Epithelial cell of prostate (primary cell): ENCODE measurements at regions not wholly inside any gene's neighbourhood (a gene's known extent, or its start where the extent isn't known, plus 50 kb on each side); places are given as distances from the start of the nearest gene placed in this dataset.

ENCODE experiments used
- DNase-seq: peaks from one replicate; pipeline ENCODE4 v3.0.0-alpha.2; 2011; ENCODE audit warnings: low read depth, low spot score
- H3K27ac ChIP-seq: fragments of 450-650 bp; 2 replicates; pipeline ENCODE4 v1.5.1; 2017; ENCODE audit warnings: mild to moderate bottlenecking

DNA sequence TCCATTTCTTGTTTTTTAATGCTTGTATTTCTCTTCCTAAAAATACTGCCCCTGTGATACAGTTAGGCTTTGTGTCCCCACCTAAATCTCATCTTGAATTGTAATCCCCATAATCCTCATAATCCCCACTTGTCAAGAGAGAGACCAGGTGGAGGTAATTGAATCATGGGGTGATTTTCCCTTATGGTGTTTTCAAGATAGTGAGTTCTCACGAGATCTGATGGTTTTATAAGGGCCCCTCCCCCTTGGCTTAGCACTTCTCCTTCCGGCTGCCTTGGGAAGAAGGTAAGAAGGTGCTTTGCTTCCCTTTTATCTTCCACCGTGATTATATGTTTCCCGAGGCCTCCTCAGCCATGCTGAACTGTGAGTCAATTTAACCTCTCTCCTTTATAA, 227.4 kb downstream of the MAN2A1 start:
- no peak for DNase-seq
- H3K27ac ChIP-seq: no peak overlapping the region

DNA sequence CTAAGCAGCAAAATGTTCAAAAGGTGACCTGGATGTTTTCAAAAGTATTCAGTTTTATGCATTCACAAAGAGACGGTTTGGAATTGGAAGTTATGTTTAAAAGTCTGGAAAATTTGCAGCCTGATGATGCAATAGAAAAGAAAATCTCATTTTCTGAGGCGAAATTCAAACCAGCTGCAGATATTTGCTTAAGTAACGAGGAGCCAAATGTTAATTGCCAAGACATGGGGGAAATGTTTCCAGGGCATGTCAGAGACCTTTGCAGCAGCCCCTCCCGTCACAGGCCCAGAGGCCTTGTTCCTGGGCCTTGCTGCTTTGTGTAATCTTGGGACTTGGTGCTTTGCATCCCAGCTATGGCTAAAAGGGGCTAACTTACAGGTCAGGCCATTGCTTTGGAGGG, 228.2 kb downstream of the MAN2A1 start:
- H3K27ac ChIP-seq: no peak overlapping the region
- DNase-seq: no peak

DNA sequence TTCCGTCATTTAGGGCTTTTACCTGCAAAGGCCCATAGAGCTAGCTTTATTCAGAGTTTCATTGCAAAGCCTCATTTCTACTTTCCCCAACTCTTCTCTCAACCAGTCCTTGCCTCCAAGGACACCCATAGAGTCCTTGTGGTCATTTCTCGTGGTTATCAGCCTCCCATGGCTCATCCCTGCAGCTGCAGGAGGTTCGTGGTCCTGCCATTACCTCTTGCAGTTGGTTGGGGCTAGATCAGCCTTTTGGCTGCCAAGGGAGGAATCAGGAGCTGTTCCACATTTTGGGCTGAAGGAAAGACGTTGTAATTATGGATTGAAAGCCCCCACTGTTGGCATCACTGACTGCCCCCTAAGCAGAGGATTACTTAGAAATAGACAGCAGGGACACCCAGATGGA, 231.0 kb downstream of the MAN2A1 start:
- no peak overlapping the region for H3K27ac ChIP-seq
- DNase-seq: no peak

DNA sequence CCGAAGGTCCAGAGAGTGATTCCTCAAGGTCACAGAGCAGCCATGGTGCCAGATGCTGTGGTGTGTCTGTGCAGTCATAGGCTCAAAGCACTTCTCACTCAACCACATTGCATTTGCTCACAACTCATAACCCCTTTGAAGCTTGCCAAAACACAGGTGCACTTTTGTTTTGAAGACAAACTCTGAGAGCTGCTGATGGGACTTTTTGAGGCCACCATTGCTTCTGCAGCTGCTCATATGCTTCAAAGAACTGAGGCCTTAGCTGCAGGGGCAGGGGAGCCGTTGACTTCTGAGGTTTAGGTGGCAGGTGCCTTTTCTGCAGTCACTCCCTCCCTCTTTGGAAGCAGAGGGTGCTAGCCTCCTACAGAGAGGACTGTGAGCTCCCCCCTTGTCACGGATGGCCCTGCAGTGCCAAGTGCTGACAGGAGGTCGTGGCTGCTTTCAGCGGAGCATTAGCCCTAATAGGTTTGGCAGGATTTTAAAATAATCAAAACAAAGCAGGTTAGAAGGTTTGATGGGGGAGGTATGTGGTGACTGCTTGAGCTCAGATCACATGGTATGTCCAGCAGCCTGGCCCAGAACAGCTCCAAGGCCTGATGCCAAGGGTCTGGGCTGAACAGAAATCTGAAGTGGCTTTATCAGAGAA, 232.1 kb downstream of the MAN2A1 start:
- no peak for DNase-seq
- no peak overlapping the region for H3K27ac ChIP-seq

DNA sequence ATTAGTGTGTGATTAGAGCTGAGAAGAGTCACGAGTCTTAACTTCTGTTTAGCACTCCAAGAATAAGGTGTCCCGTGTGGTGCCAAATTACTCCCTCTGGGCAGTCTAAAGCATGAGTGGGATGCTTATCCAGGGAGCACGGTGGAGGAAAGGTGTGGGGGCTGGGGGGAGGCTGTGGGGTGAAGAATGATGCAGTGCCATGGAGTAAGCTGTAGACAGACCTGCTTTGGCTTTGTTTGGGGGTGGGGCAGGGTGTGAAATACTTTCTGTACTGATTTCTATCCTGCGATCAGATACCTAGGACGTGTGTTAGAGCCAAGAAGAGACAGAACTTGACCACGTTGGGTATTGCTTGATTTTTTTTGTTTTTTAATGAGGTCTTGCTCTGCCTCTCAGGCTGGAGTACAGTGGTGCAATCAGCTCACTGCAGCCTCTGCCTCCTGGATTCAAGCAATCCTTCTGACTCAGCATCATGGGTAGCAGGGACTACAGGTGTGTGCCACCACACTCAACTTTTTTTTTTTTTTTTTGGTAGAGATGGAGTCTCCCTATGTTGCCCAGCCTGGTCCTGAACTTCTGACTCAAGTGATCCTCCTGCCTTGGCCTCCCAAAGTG, 232.8 kb downstream of the MAN2A1 start:
- H3K27ac ChIP-seq: no peak overlapping the region
- DNase-seq: no peak

DNA sequence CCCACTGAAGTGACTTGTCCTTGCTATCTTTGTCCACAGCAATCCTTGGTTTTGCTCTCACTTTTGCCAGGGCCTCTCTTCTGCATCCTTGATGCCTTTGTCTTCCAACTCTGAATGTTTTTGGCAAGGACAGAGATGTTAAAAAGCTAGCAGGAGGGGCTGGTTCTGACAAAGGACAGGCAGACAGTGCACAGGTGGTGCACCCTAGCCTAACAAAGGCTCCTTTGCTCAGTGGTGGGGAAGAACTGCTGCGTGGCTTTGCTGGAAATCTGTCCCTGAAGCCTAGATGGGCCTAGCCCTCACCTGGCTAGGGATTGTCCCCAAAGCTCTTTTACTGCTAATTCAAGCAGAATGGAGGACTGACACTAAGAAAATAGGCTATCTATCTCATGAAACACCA, 233.5 kb downstream of the MAN2A1 start:
- DNase-seq: no peak
- no peak overlapping the region for H3K27ac ChIP-seq

DNA sequence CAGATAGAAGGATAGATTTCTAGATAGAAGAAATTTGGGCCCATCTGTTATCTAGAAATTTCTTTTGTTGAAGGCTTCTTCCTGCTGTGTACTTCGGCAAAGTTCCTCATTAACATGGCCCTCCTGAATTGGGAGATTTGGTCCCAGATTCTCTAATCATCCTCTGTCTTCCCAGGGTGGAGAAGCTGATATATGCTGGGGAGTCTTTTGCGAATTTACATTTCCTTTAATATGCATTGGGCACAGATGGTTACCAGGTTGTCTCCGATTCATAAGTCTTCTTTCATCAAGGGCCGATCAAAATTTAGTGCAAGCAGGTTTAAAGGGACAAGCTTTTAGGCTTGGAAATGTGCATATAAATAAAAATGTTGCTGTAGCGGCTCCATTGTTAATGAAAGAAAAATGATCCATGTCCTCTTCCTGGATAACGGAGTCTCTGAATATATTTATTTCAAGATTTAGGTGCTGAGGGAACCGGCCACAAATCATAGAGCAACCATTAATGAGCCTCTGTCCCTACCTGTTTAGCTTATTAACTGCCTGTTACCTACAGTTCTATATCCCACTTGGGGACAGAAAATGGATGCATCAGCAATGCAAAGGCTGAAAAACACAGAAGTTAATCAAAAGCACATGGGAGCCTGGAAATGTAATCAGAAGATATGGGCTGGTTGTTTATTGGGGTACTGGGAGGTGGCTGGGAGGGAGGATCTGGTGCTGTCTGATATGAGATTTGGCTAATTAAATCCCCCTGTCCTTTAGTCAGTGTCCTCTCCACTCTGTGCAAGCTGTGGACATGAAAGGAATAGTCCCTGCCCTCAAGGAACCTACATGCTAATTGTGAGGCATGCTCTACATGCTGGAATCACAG, 234.7 kb downstream of the MAN2A1 start:
- DNase-seq: no peak
- H3K27ac ChIP-seq: no peak overlapping the region

DNA sequence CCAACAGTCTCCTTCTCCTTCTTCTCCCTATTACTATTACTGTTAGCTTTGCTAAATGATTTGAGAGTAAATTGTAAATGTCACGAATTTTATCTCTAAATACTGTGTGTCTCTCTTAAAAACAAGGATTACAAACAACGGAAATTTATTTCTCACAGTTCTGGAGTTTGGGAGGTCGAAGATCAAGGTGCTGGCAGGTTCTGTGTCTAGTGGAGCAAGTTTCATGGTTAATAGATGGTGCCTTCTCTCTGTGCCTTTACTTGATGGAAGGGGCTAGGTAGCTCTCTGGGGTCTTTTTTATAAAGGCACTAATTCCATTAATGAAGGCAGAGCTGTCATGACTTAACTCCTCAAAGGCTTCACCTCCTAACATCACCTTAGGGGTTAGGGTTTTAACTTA, 237.9 kb downstream of the MAN2A1 start:
- H3K27ac ChIP-seq: no peak overlapping the region
- DNase-seq: no peak

DNA sequence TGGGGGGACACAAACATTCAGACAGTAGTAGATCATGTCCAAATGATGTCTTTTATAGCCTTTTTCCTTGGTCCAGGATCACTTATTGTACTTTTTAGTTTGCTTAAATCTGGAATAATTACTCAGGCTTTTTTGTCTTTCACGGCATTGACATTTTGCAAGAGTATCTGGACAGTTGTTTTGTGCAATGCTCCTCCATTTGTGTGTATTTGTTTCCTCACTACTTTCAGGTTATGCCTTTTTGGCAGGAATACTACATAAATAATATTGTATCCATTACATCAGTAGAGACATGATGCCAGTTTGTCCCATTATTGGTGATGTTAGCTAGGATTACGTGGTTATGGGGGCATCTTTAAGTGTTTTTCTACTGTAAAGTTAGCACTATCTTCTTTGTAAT, 238.3 kb downstream of the MAN2A1 start:
- H3K27ac ChIP-seq: no peak overlapping the region
- DNase-seq: no peak

DNA sequence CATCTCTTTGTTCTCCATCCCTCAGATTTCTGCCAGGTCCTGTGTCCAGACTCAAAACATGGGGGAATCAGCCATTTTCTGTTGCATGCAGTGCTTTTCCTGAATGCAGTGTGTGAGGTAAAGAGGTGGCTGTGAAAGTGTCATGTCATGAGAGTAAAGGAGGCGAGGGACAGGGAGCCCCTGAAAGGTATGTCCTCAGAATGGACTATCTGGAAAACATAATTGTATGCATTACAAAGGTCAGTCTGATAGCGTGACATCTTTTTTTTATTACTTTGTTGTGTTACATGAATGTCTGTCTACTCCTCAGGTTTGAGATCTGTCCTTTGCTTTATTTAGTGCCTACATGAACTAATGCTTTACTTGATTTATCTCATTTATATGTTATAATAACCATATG, 239.1 kb downstream of the MAN2A1 start:
- DNase-seq: no peak
- H3K27ac ChIP-seq: no peak overlapping the region

DNA sequence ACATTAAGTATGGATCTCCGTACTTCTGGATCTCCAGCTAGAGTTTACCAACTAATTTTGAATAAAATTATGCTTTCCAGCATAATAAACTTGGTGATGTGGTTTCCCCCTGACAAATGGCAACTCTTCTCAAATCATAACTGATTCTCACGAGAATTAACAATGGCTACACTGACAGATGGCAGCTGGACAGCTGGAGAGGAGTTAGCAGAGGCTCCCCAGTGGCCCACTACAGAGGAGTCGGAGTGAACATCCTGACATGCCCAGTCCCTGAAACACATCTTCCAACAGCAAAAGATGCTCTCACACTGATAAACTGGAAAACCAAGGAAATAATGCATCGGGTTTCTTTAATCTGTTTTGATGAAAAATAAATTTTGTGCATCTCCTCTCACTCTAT, 239.6 kb downstream of the MAN2A1 start:
- no peak for DNase-seq
- H3K27ac ChIP-seq: no peak overlapping the region

DNA sequence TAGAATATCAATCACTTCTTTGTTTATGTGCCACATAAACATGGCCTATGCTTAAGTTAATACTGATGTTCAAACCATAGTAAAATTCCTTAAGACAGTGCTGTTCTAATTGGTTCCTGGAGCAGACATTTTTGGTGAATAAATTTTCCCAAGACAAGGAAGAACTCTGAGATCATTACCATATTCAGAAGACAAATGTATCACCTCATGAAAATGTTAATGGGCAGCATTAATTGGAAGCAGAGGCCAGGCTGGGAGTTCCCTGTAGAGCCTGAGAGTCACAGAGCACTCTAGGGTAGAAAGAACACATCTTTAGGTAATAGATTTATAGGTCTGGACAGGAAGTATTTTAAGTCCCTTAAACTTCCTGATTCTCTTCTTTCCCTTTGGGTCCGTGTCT, 240.2 kb downstream of the MAN2A1 start:
- no peak overlapping the region for H3K27ac ChIP-seq
- DNase-seq: no peak

DNA sequence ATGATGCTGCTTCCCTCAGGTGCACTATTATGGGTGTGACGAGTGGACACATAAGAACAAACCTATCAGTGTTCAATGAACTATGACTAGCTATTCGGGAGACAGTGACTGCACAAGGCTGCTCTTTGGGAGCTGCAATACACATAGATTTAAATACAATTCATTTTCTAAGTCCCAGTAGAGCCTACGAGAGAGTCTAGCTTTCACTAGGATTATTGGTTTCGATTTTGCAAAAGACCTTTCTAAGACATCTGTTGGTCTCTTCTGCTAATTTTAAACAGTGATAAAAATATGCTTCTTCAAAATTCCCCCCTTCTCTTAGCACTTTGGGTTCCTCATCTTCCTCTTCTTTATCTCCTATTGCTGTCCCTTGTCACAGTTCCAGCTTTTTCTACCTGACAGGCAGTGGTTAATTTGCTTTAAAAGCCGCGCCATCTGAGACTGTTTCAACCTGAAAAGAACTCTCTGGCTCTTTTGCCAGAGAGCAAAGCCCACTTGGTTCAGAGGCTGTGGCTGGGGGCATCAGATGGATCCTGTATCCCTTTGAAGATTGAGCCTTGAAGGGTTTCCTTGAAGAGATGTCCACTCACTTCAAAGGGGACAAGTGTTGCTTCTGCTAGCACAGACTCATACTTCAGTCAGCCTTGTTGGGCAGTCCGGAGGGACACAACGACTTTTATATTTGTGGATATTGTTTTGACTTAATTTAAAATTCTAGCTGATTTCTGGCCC, 241.5 kb downstream of the MAN2A1 start:
- DNase-seq: no peak
- no peak overlapping the region for H3K27ac ChIP-seq

DNA sequence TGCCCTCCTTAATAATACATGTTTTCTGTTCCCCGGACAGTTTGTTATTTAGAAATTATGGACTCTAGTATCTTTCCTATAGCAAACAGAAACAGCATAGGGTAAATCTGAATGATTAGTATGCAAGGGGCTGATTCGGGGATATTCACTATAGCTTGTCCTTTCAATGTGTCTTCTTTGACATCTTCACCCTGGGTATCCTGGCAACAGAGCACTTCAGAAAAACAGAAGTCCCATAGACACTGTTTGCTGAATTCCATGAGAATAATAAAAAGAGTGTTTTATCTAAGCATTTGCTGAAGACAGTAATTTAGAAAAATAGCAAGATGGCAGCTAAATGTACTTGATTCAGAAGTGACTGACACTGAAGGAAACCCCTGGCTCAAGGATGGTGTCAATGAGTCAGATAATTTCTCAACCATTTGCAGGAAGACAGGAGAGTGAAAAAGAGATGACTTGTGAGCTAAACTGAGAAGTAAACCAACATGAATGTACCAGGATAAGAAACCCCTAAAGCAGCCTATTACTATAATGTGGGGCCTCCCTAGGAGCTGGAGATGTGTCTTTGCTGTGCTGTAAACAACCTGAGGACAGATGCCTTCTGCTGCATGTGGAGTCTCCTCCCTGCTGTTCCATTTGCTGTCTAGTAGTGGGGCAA, 246.2 kb downstream of the MAN2A1 start:
- DNase-seq: peak; percentile 5

DNA sequence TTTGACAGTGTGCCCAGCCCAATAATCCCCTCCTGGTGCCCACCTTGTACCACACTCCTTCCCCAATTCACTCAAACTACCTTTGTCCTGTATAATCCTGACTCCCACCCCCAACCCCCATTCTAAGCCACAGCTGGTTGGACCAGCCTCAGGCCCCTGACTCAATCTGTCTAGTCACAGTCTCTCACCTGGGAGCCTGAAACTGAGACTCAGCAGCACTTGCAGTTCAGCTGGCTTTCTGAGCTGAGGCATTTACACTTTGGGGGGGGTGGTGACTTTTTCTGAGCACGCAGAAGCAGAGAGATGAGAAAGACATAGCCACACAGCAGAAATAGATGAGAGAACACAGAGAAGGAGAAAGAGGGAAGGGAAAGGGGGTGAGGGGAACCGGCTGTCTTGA, 247.3 kb downstream of the MAN2A1 start:
- no peak overlapping the region for H3K27ac ChIP-seq
- DNase-seq: no peak

More for the DNA sequence above, 246.2 kb downstream of the MAN2A1 start:
- H3K27ac ChIP-seq: no peak overlapping the region

DNA sequence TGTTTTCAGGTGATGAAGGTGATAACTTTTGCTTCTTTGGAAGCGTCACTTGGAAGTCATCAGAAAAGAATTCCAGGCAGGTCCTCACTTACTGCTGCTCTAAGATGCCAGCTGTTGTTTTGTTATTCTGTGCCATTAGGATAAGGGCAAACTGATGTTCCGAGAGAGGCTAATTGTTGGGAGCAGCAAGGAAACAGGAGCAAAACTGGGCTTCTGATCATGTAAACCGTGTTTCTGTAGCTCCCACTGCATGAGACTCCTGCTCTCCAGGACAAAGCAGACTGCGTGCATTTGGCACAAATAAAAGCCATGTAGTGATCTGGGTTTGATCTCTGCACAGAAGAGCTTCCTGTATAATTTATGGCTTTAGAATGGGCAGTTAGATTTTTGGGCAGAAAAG, 248.2 kb downstream of the MAN2A1 start:
- H3K27ac ChIP-seq: no peak overlapping the region
- no peak for DNase-seq

DNA sequence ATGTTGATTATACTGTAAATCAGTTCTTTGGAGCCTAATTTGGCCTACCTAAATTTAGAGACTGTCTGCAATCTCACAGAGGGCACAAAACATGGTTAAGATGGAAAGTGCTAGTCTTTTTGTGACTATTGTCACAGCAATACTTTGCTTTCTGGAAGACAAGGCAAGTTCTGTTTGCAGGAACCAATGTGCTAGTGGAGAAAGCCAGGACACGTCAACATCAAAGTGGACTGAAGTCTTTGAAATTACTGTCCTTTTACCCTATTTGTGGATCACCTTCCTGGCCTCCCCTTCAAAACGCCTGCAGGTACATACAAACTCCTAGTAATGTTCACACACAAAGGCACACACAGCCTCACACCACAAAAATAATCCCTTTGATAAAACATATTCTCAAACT, 248.7 kb downstream of the MAN2A1 start:
- DNase-seq: no peak
- H3K27ac ChIP-seq: no peak overlapping the region

DNA sequence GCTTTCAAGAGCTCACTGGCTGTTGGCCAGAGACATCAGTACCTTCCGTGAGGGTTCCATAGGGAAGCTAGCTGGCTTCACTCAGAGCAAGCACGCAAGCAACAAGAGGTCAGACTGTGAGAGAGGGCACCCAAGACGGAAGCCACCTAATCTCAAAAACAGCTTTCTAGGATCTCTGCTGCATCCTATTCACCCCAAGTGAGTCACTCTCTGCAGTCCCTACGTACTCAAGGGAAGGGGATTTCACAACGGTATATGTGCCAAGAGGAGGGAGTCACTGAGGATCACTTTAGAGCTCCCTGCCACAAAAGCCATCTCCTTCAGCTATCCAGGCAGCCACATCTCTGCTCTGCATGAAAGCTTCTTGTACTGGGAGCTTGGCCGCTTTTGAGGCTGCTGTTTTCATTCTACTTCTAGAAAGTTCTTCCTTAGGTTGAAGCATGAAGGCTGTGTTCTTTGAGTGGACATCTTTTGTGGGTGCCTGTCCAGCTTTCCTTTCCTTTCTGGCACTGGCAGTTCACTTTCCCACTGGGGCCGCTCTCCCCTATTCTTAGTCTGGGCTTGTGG, 249.5 kb downstream of the MAN2A1 start:
- DNase-seq: no peak
- H3K27ac ChIP-seq: no peak overlapping the region

DNA sequence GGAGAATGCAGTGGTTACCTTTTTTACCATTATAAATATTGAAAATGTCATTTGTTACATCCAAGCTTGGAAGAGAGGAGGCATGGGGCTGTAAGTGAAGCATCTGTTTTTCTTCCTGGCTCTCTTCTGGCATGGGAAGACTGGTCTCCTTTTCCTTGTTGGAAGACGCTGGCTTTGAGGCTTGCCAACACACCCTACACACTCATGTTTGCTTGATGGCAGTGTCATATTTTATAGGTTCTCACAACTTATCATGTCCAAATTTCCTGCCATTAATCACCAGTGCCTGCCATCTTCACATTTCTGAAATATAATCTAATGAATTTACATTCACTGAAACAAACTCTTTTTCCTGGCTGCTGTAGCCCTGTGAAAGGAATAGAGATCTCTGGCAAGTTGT, 252.9 kb downstream of the MAN2A1 start:
- DNase-seq: no peak
- H3K27ac ChIP-seq: no peak overlapping the region

DNA sequence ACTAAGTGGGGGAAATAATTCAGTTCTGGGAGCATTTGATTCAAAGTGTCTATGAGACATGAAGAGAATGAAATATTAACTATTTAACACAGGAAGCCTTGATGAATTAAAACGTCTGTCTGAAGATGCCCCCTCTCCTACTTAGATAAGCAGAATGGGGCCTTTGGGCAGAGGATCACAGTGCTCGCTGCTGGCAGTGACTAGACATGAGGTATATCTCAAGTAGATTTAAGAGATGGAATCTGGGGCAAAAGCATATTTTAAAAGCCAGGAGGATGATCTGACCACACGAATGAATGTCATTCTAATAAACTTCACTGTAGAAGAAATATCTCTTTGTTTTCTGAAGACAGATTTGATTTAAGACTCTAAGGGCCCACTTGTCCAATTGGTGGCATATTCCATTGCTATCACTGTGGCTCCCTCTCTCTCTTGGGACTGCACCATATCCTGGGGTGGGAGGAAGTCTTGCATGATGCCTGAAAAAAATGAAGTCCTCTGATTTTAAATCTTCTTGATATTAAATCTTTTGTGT, 254.0 kb downstream of the MAN2A1 start:
- no peak overlapping the region for H3K27ac ChIP-seq
- no peak for DNase-seq
